ENCODE measurements at regions not wholly inside any gene's neighbourhood (a gene's known extent, or its start where the extent isn't known, plus 50 kb on each side); places are given as distances from the start of the nearest gene placed in this dataset.
"Not testable (repeated sequence)": the region's sequence is repeated elsewhere in the genome, so short reads cannot be mapped to it uniquely, and the experiment has no call there.

DNA sequence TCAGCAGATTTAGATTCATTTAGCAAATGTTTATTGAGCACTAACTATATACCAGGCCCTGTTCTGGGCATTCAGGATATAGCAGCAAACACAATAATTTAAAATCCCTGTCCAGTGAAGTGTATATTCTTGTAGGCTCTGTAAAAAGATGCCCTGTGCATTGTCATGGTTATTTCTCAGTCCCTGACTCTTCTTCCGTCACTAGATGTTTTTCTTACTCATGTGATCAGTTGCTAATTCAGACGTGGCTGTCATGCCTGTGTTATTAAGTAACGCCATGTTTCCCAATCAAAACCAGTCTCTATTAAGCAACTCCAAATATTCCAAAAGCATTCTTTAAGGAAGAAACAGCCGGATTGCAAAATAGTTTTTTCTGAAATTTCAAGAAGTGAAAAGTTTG lies 118.7 kb upstream of the NBPF19 start:
- not testable (repeated sequence) for TF ChIP-seq POLR2AphosphoS5 (IDR thresholded peaks at IDR 0.05; ENCODE audit: low read depth, low read length)
- TF ChIP-seq, protein P1, sequence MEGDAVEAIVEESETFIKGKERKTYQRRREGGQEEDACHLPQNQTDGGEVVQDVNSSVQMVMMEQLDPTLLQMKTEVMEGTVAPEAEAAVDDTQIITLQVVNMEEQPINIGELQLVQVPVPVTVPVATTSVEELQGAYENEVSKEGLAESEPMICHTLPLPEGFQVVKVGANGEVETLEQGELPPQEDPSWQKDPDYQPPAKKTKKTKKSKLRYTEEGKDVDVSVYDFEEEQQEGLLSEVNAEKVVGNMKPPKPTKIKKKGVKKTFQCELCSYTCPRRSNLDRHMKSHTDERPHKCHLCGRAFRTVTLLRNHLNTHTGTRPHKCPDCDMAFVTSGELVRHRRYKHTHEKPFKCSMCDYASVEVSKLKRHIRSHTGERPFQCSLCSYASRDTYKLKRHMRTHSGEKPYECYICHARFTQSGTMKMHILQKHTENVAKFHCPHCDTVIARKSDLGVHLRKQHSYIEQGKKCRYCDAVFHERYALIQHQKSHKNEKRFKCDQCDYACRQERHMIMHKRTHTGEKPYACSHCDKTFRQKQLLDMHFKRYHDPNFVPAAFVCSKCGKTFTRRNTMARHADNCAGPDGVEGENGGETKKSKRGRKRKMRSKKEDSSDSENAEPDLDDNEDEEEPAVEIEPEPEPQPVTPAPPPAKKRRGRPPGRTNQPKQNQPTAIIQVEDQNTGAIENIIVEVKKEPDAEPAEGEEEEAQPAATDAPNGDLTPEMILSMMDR (IDR thresholded peaks at IDR 0.05), result not testable (repeated sequence)
